ENCODE measurements at regions not wholly inside any gene's neighbourhood (a gene's known extent, or its start where the extent isn't known, plus 50 kb on each side); places are given as distances from the start of the nearest gene placed in this dataset.

DNA sequence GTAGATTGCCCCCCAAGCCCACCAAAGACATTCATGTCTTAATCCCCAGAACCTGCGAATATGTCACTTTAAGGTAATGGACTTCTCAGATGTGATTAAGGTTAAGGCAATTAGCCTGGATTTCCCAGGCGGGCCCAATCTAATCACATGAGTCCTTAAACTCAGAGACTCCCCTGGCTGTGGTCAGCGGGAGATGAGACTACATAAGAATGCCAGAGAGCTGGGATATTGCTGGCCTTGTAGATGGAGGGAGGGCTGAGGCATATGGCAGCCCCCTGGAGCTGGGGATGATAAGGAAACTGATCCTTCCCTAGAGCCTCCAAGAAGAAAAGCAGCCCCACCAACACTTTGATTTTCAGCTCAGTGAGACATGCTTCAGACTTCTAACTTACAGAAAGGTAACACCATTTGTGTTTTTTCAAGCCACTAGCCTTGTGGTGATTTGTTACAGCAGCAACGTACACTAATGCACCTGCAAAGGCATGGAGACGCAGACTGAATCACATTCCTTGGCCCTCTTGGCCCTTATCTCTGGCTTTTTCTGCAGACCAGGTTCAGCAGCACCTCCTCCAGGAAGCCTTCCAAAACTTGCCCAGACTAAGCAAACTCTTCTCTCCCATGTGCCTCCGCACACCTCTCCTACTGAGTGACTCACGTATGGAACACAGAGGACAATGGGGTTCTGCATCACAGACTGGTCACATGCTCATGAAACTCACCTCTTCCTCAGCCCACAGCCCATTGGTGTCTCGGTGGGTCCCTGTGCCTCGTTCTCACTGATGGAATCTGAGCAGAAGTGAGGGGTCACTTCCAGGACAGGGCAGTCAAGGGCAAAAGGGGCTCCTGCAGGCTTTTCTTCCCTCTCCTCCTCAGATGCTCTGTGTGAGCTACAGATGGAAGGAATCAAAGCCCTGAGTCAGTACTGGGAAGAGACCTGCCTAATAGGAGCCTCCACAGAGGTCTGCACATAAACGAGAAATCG lies 86.3 kb upstream of the HMGXB4 start:
- Histone ChIP-seq H2AFZ (replicated peaks; ENCODE audit: low read length, poor library complexity) (no peak overlapping the region), H3K18ac (ENCODE audit: low read depth, low read length) (no peak overlapping the region), H3K36me3 (ENCODE audit: control insufficient read depth, insufficient read depth, low read length) (no peaks in the 10 kb centered on the region), H4K91ac (ENCODE audit: insufficient read depth, low read depth, low read length) (no peak overlapping the region), H3K79me1 (ENCODE audit: low read depth in 1 of 2, low read length in 2 of 2) (no peaks in the 10 kb centered on the region), H3K56ac (ENCODE audit: extremely low read depth, insufficient read depth, low read length) (no peak overlapping the region), H3K9me1 (ENCODE audit: insufficient read depth, low read length) (no peaks in the 10 kb centered on the region), H2BK5ac (ENCODE audit: low read depth, low read length, poor library complexity, severe bottlenecking) (no peak overlapping the region), H3K4me2 (ENCODE audit: low read depth, low read length) (no peak overlapping the region), H2BK20ac (ENCODE audit: low read depth, low read length) (no peak overlapping the region), H3K4me3 (ENCODE audit: insufficient read depth, low read depth, low read length) (no peak overlapping the region), H4K5ac (ENCODE audit: low read depth, low read length) (no peak overlapping the region), H3K4ac (ENCODE audit: low read depth, low read length) (no peak overlapping the region), H4K8ac (ENCODE audit: low read depth in 2 of 2, low read length in 2 of 2) (no peak overlapping the region), H4K20me1 (ENCODE audit: insufficient read depth, low read length) (no peaks in the 10 kb centered on the region), H3K27me3 (ENCODE audit: control insufficient read depth, insufficient read depth, low read length) (no peaks in the 10 kb centered on the region), H3K9me3 (ENCODE audit: control insufficient read depth, insufficient read depth, low read length) (no peaks in the 10 kb centered on the region), H3K14ac (replicated peaks; ENCODE audit: low read depth, low read length) (no peak overlapping the region), H3K27ac (ENCODE audit: insufficient read depth, low read length) (no peak overlapping the region), H2BK15ac (ENCODE audit: low read depth, low read length) (no peak overlapping the region), H2BK120ac (ENCODE audit: low read depth, low read length) (no peak overlapping the region), H3K23ac (ENCODE audit: low read depth, low read length) (no peak overlapping the region), H3K9ac (ENCODE audit: low read depth, low read length) (no peak overlapping the region), H2AK9ac (replicated peaks; ENCODE audit: low read depth, low read length, poor library complexity) (no peak overlapping the region), H2AK5ac (ENCODE audit: low read depth, low read length) (no peak overlapping the region), H3K4me1 (ENCODE audit: control insufficient read depth, insufficient read depth, low read length) (no peaks in the 10 kb centered on the region)
- intact Hi-C loops (cut with micrococcal nuclease): no loop called here
- ChIA-PET POLR2A (ENCODE audit: unreplicated experiment) (no interaction called here), CTCF (interaction anchor here (0.5 kb wide), 1 partner anchor 432 kb away, joined by 3 read pairs; no protein-coding TSS in a partner anchor)
- WGBS, 2 experiments (ENCODE audit: extremely low coverage in 2 of 2, insufficient read length in 1 of 2): 68% methylated on average over 4 of the region's 11 CpGs; no CpG with 5 or more reads in 1 of the 2 experiments
- in situ Hi-C loops (cut with MboI; ENCODE audit: low sequenced_read_pairs): no loop called here
- no peak for TF ChIP-seq MAFK (IDR thresholded peaks at IDR 0.05; ENCODE audit: low read depth, low read length)
- DNase-seq (no peak), ATAC-seq (ENCODE audit: low read depth) (no peak)
- dilution Hi-C loops (cut with HindIII; ENCODE audit: low sequenced_read_pairs, unreplicated experiment): no loop called here
- BruUV-seq (replicated peaks): no TSS peak
